ENCODE measurements at regions not wholly inside any gene's neighbourhood (a gene's known extent, or its start where the extent isn't known, plus 50 kb on each side); places are given as distances from the start of the nearest gene placed in this dataset.
"Not testable (repeated sequence)": the region's sequence is repeated elsewhere in the genome, so short reads cannot be mapped to it uniquely, and the experiment has no call there.

- no peak for DNase-seq
Measured at GRCh38 chr16:54985156-54985555, 54.5 kb downstream of the IRX5 start.

- no peak for DNase-seq
Measured at GRCh38 chr16:54985668-54986067, 55.0 kb downstream of the IRX5 start.

- DNase-seq, result no peak
Measured at GRCh38 chr16:54986409-54986808, 55.7 kb downstream of the IRX5 start.

GRCh38 chr16:54987081-54987480, 56.4 kb downstream of the IRX5 start:
- DNase-seq, result peak; percentile 50

- DNase-seq, result no peak
Measured at GRCh38 chr16:54991525-54991924, 60.9 kb downstream of the IRX5 start.

GRCh38 chr16:54991946-54992345, 61.3 kb downstream of the IRX5 start:
- not testable (repeated sequence) for DNase-seq

- DNase-seq, result no peak
Measured at GRCh38 chr16:54993106-54993895, 62.6 kb downstream of the IRX5 start.

- no peak for DNase-seq
Measured at GRCh38 chr16:54996186-54996585, 65.5 kb downstream of the IRX5 start.

- DNase-seq, result no peak
Measured at GRCh38 chr16:54998834-54999233, 68.2 kb downstream of the IRX5 start.

- no peak for DNase-seq
Measured at GRCh38 chr16:54999481-54999880, 68.8 kb downstream of the IRX5 start.

GRCh38 chr16:55000595-55000994, 69.9 kb downstream of the IRX5 start:
- DNase-seq, result no peak

- no peak for DNase-seq
Measured at GRCh38 chr16:55001931-55002330, 71.3 kb downstream of the IRX5 start.

GRCh38 chr16:55002419-55002818, 71.8 kb downstream of the IRX5 start:
- DNase-seq, result no peak

- no peak for DNase-seq
Measured at GRCh38 chr16:55003306-55003705, 72.6 kb downstream of the IRX5 start.

- DNase-seq, result no peak
Measured at GRCh38 chr16:55003916-55004315, 73.3 kb downstream of the IRX5 start.

- no peak for DNase-seq
Measured at GRCh38 chr16:55007504-55007903, 76.8 kb downstream of the IRX5 start.

GRCh38 chr16:55008836-55009510, 78.3 kb downstream of the IRX5 start:
- no peak for DNase-seq

- DNase-seq, result no peak
Measured at GRCh38 chr16:55009581-55009980, 78.9 kb downstream of the IRX5 start.

- DNase-seq, result no peak
Measured at GRCh38 chr16:55010492-55011160, 80.0 kb downstream of the IRX5 start.

- DNase-seq, result no peak
Measured at GRCh38 chr16:55012362-55012761, 81.7 kb downstream of the IRX5 start.

GRCh38 chr16:55012793-55013192, 82.1 kb downstream of the IRX5 start:
- no peak for DNase-seq

- no peak for DNase-seq
Measured at GRCh38 chr16:55014022-55014421, 83.4 kb downstream of the IRX5 start.

- DNase-seq, result no peak
Measured at GRCh38 chr16:55015181-55015913, 84.7 kb downstream of the IRX5 start.
